Activated CD8-positive, alpha-beta memory T cell treated with anti-CD3 and anti-CD28 coated beads, Interleukin-2, amount 50 U/mL, for 1 hour (primary cell): ENCODE measurements at regions not wholly inside any gene's neighbourhood (a gene's known extent, or its start where the extent isn't known, plus 50 kb on each side); places are given as distances from the start of the nearest gene placed in this dataset.

Experiments used
- DNase-seq: peaks from one replicate; pipeline ENCODE4 v3.0.0-alpha.2; 2020; ENCODE audit errors: extremely low read depth

DNA sequence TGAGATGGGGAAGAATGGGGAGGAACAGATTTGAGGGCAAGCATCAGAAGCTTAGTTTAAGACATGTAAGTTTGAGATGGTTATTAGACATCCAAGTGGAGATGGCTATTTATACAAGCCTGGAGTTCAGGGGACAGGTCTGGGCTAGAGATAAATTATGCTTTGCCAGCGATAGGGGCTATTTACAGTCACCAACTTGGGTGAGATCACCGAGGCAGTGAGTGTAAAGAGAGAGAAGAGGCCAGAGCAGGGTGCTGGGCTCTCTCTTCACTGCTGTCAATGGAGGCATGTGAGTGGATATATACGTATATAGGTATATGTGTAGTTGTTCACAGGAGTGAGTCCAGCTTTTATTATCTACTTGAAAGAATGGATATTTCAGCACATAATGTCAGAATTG, 81.0 kb downstream of the QPCT start:
- no peak for DNase-seq

DNA sequence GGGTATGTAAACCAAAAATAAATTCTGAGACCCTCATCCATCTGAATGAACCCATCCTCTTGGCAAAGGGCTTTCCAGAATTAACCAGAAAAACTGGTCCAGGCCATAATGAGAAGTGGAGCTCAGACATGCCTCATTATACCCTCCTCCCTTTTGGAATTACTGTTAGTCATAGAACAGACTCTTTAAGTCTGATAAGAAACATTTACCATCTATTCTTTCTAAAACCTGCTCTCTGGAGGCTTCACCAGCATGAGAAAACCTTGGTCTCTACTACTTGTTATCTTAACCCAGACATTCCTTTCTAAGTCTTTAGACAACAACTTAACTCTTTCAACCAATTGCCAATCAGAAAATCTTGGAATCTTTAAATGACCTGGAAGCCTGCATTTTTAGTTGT, 82.8 kb downstream of the QPCT start:
- no peak for DNase-seq

DNA sequence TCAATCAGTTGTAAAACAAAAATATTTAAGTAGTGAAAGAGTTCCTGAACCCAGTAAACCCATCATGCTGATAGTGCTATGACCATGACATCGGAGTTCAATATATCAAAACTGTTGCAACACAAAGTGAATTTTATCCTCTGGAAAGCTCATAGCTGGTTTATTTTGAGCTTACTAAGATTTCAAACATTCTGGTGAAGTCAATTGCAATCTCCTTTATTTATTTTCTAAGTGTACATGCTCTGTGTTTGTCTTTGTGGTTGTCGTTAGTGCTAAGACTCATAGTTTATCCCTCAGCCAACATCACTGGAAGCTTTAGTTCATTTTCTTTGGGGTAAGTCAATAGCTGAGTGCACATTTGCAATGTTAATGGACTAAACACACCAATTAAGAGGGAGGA, 91.9 kb downstream of the QPCT start:
- no peak for DNase-seq

DNA sequence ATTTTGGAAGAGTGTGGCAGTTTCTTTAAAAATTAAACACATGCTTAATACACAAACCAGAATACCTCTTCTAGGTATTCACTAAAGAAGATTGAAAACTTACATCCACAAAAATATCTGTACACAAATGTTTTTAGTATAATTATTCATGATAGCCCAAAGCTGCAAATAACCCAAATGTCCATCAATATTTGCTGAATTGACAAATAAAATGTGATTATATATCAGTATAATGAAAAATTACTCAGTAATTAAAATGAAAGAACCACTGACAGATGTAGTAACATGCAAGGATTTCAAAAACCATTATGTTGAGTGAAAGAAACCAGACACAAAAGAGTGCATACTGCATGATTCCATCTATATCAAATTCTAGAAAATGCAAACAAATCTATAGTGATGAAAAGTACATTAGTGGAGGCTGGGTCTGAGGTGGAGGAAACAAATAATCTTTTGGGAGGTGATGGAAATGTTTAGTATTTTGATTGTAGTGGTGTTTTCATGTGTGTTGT, 94.8 kb downstream of the QPCT start:
- DNase-seq, result no peak

DNA sequence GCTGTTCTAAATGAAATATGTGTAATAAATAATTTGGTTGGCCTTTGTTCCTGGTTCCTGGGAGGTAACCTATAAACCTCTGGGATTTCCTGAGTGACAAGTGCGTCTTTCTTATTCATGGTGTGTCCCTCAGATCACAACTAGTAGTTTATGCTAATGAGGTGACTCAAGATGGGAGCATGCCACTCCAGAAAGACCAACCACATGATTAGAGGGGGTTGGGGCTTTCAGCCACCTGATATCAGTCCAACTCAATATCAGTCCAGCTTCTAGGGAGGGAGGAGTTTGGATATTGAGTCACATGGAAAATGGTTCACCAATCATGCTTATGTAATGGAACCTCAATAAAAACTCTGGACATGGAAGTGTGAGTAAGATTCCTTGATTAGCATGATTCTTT, 96.6 kb downstream of the QPCT start:
- DNase-seq, result no peak

DNA sequence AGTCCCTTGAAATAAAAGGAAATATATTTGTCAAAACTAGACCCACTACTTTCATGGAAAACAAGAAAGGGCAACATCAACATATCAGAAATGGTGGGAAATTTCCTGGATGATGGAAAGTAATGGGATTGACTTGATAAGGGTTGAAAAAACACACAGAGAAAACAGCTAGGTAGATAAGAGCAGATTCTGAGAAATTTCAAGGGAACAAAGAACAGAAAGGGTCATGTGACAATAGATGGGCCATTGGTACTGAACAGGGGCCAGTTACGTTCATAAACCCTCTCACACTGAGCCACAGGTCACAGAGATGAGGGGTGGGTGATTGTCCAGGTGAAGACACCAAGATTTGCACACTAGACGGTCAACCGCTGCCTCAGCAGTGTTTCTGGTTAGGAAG, 98.7 kb downstream of the QPCT start:
- DNase-seq, result no peak

DNA sequence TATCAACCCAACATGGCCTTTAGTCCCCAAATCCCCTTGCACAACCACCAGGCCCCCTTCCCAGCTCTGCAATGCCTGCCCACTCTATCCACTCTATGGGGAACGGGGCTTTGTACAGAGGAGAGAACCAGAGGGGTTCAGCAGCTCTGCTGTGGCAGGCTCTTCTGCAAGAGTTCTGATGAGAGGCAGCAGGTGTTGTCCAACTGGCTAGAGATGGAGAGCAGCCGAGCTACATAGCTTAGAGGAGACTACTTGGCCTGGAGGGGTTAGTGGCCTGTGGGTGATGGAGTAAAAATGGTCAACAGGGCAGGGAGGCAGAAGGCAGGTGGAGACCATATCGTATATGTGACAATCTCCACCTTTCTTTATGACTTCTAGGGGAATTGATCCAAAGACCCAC, 103.0 kb downstream of the QPCT start:
- no peak for DNase-seq

DNA sequence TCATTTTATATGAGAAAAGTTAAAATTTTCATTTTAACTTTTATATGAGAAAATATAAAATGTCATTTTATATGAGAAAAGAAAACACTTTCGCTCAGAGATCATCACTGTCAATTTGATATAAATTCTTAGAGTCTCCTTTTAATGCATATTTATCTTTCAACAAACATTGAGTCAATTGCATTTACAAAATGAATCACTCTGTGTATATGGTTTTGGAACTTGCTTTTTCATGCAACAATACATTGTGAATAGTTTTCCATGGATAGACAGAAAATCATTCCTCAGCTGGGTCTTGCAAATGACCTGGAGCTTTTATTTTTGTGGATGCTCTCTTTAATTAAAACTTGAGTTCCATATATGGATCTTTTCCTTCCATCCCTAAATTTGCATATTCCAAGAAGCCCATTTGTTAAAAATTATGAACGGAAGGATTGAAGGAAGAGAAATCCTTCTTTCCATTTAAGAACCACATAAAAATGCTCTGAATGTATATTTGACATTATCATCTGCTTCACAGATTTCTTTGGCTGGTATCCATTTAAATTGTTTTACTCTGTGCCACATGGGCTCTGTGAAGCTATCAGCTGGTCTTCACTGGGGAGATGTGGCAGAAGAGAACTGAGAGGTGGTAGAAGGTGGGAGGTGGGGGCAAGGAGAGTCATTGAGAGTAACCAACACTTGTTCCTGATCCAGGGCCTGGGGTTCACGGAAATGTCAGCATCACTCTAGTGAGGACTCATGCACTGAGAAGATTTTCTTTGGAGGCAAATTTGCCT, 104.1 kb downstream of the QPCT start:
- no peak for DNase-seq

DNA sequence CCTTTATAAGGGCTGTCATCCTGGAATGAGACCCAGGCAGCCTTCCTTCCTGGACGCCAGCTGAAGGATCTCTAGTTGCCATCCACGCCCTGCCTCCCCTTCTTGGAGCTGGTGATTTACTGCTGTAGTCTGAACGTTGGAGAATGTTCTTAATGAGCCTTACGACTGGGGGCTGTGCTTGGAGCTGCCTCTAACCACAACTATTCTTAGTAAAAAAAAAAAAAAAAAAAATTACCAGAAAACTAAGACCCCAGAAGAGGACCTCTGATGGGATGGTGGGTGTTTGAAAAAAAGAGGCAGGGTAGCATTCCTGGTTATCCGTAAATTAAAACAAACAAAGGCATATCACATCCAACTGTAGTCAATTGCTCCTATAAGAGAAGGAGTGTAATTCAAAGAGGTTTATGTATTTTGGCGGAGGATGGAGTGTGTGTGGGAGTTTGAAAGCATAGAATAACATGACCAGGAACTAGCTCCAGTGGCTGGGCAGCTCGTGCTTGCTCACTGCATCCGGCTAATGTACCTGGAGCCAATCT, 105.4 kb downstream of the QPCT start:
- no peak for DNase-seq

DNA sequence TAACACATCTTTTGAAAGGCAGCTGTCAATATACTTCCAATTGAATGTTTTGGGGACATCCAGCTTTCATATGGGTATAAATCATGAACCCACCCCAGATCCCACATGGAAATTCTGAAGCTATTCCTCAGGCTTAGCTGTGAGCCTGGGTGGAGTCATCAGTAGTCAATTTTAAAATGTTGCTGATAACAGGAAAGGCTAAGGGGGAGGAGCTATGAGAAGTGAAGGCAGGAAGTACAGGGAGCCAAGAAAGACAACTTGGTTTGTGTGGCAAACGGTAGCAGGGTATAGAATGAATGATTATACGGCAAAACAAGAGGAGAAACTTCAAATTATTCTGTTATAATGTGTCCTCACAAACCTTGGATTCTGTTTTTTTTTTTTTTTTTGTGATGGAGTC, 108.6 kb downstream of the QPCT start:
- no peak for DNase-seq

DNA sequence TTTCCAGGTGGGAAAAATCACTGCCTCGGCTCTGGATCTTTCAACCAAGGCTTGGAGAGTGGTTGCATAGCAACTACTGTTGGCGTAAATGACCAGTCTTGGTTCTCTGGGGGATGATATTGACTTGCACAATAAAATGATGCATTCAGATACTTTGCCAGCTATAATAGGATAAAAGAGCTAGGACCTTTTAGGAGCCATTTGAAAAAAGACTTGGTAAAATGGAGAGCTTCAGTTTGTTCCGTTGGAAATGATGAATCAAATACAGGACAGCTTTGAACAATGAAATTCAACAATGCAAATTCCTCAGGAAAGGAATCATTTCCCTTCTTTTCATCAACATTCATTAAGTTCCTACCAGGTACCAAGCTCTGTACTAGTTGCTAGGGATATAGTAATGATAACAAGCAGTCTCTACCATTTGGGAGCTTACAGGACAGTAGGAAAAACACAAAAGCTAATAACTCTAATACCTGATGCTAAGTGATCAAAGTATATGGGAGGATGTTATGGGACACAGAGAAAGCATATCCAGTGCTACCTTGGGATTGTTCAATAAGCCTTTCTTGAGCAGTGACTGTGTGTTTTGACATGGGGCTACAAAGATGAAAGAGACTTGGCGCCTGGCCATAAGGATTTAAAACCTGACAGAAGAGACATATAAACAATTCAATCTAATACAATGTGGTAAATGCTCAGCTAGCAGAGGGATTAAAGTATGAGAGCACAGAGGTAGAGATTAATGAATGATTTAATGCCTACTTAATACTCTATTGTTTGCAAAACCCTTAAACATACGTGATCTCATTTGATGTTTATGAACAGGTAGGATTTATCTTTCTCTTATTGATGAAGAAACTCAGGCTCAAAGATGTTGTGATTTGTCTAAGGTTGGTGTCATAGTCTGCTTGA, 110.7 kb downstream of the QPCT start:
- no peak for DNase-seq

DNA sequence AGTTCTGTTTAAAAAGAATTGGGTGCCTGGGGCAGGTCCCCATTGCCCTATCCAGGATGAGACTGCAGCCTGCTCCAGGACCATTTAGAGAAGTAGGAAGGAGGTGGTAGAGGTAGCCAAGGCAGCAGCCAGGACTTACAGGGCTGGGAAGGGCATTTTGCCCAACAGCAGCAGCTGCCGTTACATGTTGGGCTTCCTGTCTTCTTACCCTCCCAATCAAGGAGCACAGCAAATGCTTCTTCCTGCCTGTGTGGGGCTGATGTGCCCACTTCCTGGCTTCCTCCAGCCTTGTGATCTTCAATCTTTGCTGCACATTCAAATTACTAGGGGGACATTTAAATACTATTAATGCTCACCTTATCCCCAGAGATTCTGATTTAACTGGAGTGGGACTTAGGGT, 112.0 kb downstream of the QPCT start:
- DNase-seq, result no peak

DNA sequence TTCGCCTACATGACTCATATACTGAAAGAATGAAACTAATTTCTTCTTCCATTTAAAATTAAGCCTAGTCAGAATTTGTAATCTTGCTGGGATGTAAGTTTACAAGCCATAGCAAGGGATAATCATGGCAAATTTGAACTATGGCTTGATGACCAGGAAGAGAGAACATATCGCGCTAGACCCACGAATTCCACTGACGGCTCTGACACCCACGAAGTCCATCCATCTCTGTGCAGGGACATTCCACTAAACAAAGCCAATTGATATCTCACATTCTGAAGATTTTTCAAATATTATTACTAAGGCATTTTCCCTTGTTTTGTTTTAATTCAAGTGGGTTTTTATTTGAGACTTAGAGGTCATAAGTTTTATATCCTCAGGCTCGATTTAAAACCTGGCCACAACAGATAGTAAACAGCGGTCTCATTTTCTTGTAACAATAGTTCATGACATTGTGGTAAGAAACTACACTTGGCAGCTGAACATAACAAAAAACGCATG, 113.0 kb downstream of the QPCT start:
- no peak for DNase-seq

DNA sequence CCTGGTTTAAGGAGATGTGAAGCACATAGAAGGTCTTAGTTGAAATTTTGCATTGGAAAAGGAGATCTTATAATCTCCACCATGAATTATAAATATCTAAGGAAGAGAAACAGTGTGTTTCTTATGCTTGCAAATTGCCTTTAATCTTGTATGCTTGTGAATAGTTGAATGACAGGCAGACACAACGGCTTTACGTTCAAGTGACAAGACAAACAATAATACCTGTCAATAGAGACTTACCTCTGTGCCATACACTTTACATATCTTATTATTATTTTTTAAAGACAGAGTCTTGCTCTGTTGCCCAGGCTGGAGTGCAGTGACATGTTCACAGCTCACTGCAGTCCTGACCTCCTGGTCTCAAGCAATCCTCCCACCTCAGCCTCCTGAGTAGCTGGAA, 113.7 kb downstream of the QPCT start:
- no peak for DNase-seq

DNA sequence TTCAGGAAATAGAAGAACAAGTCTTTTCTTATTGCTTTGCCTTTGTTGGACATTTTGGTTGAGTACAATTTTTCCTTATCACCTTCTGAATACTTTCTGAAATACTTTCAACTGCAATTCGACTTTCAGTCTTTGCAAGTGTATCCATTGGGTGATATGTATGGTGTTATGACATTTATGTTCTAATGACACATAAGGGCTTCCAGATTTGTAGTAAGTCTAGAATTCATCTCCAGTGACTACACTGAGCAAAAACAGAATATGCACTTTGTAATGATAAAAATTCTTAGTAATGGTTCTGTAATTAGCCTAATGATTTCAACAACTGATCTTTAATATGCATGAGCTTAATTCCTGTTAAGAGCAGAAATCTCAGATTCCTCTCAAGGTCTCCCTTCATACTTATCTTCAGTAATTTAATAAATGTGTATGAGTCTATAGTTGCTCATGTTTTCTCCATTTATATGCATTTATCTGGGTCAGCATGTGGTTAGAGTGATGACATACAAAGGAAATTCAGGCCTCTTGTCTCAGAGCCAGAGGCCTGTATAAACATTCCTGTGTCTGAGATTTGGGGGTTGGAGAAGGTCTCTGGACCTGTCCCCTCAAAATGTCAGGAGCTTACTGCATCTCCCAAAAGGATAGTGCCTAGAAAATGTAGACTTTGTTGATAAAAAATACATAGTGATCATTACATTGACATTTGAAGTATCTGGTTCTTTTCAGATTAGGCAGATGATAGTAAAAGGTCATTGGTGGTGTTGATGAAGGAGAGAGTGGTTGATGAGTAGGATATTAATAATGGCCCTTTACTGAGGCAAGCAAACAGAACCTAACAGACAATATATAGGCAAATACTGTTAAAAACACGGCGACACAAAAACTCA, 114.9 kb downstream of the QPCT start:
- no peak for DNase-seq

DNA sequence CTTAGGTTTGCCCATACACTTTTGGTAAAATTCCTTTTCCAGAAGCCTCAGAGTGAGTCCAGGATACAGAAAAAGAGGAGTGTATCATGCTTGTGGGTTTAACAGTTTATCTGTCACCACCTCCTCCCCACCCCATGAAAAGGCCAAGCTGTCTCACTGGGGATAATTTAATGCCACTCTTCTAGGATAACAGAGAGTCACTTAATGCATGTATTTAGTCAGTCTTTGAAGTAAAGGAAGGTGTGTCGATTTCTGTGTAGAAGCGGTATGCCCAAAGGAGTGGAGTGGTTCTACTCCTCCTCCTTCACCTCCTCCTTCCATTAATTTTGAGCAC, 116.4 kb downstream of the QPCT start:
- no peak for DNase-seq

DNA sequence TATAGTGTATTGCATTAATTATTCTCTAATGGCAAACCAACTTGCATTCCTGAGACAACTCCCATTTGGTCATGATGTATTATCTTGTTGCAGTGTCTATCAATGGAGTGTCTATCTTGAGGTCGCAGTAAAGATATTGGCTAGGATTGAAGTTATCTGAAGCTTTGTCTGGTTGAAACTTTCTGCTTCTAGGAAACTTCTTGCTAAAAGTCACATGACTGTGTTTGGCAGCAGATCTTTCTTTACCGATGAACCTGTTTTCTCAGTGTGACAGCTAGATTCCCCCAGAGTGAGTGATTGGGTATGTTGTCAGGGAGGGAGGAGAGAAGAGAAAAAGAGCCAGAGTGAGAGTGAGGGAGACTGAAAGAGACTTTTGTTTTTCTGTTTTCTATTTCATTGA, 119.6 kb downstream of the QPCT start:
- no peak for DNase-seq

DNA sequence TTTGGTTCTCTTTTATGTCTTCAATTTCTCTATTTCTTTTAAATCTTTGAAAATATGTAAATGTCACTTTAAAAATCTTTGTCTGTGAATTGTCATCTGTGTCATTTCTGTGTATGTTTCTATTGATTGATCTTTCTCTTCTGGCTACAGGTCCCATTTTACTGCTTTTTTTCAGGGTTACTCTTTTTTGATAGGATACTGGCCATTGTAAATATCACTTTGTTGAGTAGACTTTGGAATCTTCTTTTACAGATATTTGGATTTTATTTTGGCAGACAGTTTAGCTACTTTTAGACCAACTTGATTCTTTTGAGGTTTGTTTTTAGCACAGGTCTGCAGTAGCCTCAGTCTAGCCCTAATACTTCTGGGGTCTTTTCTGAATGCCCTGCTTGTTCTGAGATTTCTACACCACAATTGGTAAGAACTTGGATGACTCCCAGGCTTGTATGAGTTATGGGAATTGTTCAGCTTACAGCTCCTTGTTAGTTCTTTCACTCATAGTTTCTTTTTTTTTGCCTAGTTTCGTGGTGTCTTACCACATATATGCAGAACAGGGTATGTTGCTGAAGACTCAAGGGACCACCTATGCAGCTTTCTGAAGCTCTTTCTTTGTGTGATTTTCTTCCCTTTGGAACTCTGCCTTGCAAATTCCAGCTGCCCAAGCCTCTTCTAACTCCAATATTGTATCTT, 122.2 kb downstream of the QPCT start:
- DNase-seq, result no peak

DNA sequence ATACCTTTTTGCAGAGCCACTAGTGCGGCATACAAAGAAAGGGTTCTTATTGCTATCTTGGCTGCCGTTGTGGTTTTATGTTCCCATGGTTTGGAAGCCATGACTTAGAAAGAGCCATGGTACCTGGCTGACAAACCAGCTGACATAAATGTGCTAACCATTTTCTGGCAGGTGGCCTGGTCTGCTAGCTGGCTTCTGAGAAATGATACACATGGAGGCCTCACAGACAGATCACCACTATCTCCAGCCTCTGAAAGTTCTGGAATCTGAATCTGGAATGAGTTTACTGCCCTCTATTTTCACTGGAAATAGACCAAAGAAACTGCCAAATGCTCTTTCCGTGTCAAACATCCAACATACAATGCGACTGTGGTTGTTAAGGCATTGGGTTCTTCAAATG, 123.7 kb downstream of the QPCT start:
- no peak for DNase-seq

DNA sequence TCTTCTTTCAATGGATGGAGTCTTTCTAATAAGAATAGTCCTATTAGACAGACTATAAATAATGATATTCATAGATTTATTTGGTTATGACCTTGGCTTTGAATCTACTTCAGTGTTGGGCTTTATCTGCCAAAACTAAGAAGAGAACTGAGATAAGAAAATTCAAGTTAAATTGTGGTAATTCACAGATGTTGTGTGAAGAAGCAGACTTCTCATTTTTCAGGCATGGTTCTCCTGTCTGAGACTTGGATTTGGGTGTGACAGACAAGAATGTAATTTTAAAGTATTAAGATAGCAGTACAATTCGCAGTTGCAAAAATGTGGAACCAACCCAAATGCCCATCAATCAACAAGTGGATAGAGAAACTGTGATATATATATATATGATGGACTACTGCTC, 124.7 kb downstream of the QPCT start:
- DNase-seq, result no peak

DNA sequence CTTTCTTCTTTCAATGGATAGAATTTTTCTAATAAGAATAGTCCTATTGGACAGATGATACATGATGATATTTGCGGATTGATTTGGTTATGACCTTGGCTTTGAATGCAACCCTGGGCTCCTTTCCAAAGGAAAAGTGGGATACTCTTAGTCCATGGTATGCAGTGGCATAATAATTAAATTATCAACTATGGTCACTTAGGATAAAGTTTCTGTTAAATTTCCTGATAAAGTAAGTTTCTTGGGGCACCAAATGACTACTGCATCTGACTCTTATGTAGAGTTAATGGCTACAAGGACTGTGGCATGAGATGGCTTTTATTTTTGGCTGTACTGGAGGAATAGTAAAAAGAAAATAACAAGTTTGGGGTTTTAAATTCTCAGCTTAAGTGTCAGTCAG, 126.7 kb downstream of the QPCT start:
- no peak for DNase-seq
